Heart left ventricle (tissue), 13 donors: ENCODE measurements at regions not wholly inside any gene's neighbourhood (a gene's known extent, or its start where the extent isn't known, plus 50 kb on each side); places are given as distances from the start of the nearest gene placed in this dataset.

ENCODE experiments used
- CTCF ChIP-seq, 12 donors: fragments of 200-600 bp; sonication (generic) in 4 of 12; IDR thresholded peaks; one replicate each; pipeline versions ENCODE4 v1.5.0 to v1.8.0; 2018 to 2022; ENCODE audit warnings: antibody characterized with exemption in 12 of 12, mild to moderate bottlenecking in 5 of 12
- POLR2A ChIP-seq, 2 donors: fragments of 450-650 bp; IDR thresholded peaks; one replicate each; pipeline ENCODE4 v1.6.1; 2017; ENCODE audit warnings: antibody characterized with exemption in 2 of 2, mild to moderate bottlenecking in 2 of 2, moderate library complexity in 2 of 2
- donor health status: ischemic (EF 13 %, LVEDD 7.1; RV severe dilation, severe dysfunction).
- donor health status: DM: no; HTN: yes; CAD: no.
- donor health status: DM: no; HTN: no; CAD: no.
- donor health status: ischemic (EF 25% LVEDD 6.9; RV normal size, moderate dysfunction).
- donor health status: ischemic (EF 25% LVEDD 5.7; RV mildly dilated, moderate dysfunction).
- donor health status: ischemic (EF 35%, LVEDD 5.7; RV mildly dilated, moderate dysfunction).
- donor health status: nonischemic (EF 11% LVEDD 7.7; RV severe dilation, severe dysfunction).
- donor health status: DM: yes; HTN: yes; CAD: no.
- donor health status: PGD.
- donor health status: ischemic (EF 29% LVEDD 5.4; RV normal size, mild dysfunction).
- donor health status: nonischemic (EF 23%, LVEDD 6.1; RV moderate dilation, normal function).

- no peak for TF ChIP-seq CTCF (IDR thresholded peaks at IDR 0.05)
- no peak for TF ChIP-seq POLR2A (IDR thresholded peaks at IDR 0.05)
Measured at GRCh38 chr3:72463083-72463482, 385.2 kb downstream of the SHQ1 start.
